ENCODE measurements at regions not wholly inside any gene's neighbourhood (a gene's known extent, or its start where the extent isn't known, plus 50 kb on each side); places are given as distances from the start of the nearest gene placed in this dataset.
A peak's percentile ranks its signal among the peaks of the same experiment; 100 is the strongest.

DNA sequence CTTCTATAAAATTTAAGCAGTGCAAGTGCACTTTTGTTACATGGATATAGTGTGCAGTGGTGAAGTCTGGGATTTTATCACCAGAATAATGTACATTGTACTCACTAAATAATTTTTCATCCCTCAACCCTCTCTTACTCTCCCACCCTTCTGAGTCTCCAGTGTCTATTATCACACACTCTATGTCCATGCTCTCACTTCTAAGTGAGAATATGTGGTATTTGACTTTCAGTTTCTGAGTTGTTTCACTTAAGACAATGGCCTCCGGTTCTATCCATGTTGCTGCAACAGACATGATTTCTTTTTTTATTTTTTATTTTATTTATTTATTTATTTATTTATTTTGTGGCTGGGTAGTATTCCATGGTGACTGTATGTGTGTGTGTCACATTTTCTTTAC, 855.9 kb upstream of the PHF14 start:
- ChIA-PET POLR2A (no interaction called here), CTCF (no interaction called here)
- no peak for DNase-seq (ENCODE audit: low spot score)
- ATAC-seq, result no peak
- no peaks in the 10 kb centered on the region for H3K27me3 Mint-ChIP-seq (ENCODE audit: low read depth)
- no peak overlapping the region for H3K27ac Mint-ChIP-seq
- H3K9me3 Mint-ChIP-seq, result no peaks in the 10 kb centered on the region
- no peaks in the 10 kb centered on the region for H3K36me3 Mint-ChIP-seq
- H3K4me3 Mint-ChIP-seq, result no peak overlapping the region
- H3K4me1 Mint-ChIP-seq, result peaks cover 24% of the 10 kb centered on the region
- no peak for TF ChIP-seq NFATC4 (CRISPR knock-in tag; IDR thresholded peaks at IDR 0.05)
- TF ChIP-seq, protein P1, sequence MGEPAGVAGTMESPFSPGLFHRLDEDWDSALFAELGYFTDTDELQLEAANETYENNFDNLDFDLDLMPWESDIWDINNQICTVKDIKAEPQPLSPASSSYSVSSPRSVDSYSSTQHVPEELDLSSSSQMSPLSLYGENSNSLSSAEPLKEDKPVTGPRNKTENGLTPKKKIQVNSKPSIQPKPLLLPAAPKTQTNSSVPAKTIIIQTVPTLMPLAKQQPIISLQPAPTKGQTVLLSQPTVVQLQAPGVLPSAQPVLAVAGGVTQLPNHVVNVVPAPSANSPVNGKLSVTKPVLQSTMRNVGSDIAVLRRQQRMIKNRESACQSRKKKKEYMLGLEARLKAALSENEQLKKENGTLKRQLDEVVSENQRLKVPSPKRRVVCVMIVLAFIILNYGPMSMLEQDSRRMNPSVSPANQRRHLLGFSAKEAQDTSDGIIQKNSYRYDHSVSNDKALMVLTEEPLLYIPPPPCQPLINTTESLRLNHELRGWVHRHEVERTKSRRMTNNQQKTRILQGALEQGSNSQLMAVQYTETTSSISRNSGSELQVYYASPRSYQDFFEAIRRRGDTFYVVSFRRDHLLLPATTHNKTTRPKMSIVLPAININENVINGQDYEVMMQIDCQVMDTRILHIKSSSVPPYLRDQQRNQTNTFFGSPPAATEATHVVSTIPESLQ (CRISPR knock-in tag; IDR thresholded peaks at IDR 0.05), result no peak
- TF ChIP-seq, protein P2, sequence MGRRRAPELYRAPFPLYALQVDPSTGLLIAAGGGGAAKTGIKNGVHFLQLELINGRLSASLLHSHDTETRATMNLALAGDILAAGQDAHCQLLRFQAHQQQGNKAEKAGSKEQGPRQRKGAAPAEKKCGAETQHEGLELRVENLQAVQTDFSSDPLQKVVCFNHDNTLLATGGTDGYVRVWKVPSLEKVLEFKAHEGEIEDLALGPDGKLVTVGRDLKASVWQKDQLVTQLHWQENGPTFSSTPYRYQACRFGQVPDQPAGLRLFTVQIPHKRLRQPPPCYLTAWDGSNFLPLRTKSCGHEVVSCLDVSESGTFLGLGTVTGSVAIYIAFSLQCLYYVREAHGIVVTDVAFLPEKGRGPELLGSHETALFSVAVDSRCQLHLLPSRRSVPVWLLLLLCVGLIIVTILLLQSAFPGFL (CRISPR knock-in tag; IDR thresholded peaks at IDR 0.05; ENCODE audit: borderline replicate concordance), result no peak
- TF ChIP-seq, protein P3, sequence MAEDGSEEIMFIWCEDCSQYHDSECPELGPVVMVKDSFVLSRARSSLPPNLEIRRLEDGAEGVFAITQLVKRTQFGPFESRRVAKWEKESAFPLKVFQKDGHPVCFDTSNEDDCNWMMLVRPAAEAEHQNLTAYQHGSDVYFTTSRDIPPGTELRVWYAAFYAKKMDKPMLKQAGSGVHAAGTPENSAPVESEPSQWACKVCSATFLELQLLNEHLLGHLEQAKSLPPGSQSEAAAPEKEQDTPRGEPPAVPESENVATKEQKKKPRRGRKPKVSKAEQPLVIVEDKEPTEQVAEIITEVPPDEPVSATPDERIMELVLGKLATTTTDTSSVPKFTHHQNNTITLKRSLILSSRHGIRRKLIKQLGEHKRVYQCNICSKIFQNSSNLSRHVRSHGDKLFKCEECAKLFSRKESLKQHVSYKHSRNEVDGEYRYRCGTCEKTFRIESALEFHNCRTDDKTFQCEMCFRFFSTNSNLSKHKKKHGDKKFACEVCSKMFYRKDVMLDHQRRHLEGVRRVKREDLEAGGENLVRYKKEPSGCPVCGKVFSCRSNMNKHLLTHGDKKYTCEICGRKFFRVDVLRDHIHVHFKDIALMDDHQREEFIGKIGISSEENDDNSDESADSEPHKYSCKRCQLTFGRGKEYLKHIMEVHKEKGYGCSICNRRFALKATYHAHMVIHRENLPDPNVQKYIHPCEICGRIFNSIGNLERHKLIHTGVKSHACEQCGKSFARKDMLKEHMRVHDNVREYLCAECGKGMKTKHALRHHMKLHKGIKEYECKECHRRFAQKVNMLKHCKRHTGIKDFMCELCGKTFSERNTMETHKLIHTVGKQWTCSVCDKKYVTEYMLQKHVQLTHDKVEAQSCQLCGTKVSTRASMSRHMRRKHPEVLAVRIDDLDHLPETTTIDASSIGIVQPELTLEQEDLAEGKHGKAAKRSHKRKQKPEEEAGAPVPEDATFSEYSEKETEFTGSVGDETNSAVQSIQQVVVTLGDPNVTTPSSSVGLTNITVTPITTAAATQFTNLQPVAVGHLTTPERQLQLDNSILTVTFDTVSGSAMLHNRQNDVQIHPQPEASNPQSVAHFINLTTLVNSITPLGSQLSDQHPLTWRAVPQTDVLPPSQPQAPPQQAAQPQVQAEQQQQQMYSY (CRISPR knock-in tag; IDR thresholded peaks at IDR 0.05), result no peak
- TF ChIP-seq, protein P4, sequence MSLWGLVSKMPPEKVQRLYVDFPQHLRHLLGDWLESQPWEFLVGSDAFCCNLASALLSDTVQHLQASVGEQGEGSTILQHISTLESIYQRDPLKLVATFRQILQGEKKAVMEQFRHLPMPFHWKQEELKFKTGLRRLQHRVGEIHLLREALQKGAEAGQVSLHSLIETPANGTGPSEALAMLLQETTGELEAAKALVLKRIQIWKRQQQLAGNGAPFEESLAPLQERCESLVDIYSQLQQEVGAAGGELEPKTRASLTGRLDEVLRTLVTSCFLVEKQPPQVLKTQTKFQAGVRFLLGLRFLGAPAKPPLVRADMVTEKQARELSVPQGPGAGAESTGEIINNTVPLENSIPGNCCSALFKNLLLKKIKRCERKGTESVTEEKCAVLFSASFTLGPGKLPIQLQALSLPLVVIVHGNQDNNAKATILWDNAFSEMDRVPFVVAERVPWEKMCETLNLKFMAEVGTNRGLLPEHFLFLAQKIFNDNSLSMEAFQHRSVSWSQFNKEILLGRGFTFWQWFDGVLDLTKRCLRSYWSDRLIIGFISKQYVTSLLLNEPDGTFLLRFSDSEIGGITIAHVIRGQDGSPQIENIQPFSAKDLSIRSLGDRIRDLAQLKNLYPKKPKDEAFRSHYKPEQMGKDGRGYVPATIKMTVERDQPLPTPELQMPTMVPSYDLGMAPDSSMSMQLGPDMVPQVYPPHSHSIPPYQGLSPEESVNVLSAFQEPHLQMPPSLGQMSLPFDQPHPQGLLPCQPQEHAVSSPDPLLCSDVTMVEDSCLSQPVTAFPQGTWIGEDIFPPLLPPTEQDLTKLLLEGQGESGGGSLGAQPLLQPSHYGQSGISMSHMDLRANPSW (CRISPR knock-in tag; conservative IDR thresholded peaks at IDR 0.05; ENCODE audit: low read depth), result no peak
- TF ChIP-seq ZNF263 (CRISPR knock-in tag; IDR thresholded peaks at IDR 0.05; ENCODE audit: low read depth), result no peak
- no peak for TF ChIP-seq ZNF138 (CRISPR knock-in tag; conservative IDR thresholded peaks at IDR 0.05)
- TF ChIP-seq, protein P5, sequence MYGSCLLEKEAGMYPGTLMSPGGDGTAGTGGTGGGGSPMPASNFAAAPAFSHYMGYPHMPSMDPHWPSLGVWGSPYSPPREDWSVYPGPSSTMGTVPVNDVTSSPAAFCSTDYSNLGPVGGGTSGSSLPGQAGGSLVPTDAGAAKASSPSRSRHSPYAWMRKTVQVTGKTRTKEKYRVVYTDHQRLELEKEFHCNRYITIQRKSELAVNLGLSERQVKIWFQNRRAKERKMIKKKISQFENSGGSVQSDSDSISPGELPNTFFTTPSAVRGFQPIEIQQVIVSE (CRISPR knock-in tag; IDR thresholded peaks at IDR 0.05; ENCODE audit: borderline replicate concordance), result no peak
- no peak for TF ChIP-seq HMGA2 (CRISPR knock-in tag; IDR thresholded peaks at IDR 0.05)

DNA sequence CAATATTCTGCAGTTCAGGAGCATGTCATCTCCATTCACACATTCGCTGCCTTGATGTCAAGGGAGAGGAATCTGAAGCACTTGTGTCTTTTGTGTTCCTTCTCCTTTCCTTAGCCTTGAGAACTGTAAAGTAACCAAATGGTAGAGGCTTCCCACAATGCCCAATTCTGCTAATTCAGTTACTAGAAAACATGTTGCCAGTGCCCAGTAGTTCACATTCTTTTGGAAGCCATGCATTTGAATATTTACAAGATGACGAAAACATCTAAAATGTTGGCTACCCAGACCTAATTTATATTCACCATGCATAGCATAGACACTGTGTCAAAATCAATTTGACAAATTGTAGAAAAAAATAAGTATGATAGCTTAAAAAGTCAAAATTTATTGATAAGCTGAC, 852.7 kb upstream of the PHF14 start:
- peaks cover 31% of the 10 kb centered on the region for H3K4me1 Mint-ChIP-seq
- CTCF ChIA-PET, result no interaction called here

More for the DNA sequence above, 852.7 kb upstream of the PHF14 start:
- ATAC-seq, result peak; percentile 51
- Mint-ChIP-seq H3K4me3 (no peak overlapping the region), H3K27ac (no peak overlapping the region), H3K36me3 (no peaks in the 10 kb centered on the region), H3K27me3 (ENCODE audit: low read depth) (no peaks in the 10 kb centered on the region), H3K9me3 (no peaks in the 10 kb centered on the region)
- POLR2A ChIA-PET, result no interaction called here
- TF ChIP-seq ZNF263 (CRISPR knock-in tag; IDR thresholded peaks at IDR 0.05; ENCODE audit: low read depth) (no peak), ZNF138 (CRISPR knock-in tag; conservative IDR thresholded peaks at IDR 0.05) (no peak), ZNF396 (CRISPR knock-in tag; IDR thresholded peaks at IDR 0.05; ENCODE audit: borderline replicate concordance) (no peak), GTF2I (CRISPR knock-in tag; conservative IDR thresholded peaks at IDR 0.05) (no peak), ZBTB21 (CRISPR knock-in tag; IDR thresholded peaks at IDR 0.05; ENCODE audit: borderline replicate concordance) (no peak), NFE2L1 (CRISPR knock-in tag; IDR thresholded peaks at IDR 0.05) (no peak)
- TF ChIP-seq, protein P6, sequence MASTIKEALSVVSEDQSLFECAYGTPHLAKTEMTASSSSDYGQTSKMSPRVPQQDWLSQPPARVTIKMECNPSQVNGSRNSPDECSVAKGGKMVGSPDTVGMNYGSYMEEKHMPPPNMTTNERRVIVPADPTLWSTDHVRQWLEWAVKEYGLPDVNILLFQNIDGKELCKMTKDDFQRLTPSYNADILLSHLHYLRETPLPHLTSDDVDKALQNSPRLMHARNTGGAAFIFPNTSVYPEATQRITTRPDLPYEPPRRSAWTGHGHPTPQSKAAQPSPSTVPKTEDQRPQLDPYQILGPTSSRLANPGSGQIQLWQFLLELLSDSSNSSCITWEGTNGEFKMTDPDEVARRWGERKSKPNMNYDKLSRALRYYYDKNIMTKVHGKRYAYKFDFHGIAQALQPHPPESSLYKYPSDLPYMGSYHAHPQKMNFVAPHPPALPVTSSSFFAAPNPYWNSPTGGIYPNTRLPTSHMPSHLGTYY (CRISPR knock-in tag; IDR thresholded peaks at IDR 0.05), result no peak
- TF ChIP-seq, protein P7, sequence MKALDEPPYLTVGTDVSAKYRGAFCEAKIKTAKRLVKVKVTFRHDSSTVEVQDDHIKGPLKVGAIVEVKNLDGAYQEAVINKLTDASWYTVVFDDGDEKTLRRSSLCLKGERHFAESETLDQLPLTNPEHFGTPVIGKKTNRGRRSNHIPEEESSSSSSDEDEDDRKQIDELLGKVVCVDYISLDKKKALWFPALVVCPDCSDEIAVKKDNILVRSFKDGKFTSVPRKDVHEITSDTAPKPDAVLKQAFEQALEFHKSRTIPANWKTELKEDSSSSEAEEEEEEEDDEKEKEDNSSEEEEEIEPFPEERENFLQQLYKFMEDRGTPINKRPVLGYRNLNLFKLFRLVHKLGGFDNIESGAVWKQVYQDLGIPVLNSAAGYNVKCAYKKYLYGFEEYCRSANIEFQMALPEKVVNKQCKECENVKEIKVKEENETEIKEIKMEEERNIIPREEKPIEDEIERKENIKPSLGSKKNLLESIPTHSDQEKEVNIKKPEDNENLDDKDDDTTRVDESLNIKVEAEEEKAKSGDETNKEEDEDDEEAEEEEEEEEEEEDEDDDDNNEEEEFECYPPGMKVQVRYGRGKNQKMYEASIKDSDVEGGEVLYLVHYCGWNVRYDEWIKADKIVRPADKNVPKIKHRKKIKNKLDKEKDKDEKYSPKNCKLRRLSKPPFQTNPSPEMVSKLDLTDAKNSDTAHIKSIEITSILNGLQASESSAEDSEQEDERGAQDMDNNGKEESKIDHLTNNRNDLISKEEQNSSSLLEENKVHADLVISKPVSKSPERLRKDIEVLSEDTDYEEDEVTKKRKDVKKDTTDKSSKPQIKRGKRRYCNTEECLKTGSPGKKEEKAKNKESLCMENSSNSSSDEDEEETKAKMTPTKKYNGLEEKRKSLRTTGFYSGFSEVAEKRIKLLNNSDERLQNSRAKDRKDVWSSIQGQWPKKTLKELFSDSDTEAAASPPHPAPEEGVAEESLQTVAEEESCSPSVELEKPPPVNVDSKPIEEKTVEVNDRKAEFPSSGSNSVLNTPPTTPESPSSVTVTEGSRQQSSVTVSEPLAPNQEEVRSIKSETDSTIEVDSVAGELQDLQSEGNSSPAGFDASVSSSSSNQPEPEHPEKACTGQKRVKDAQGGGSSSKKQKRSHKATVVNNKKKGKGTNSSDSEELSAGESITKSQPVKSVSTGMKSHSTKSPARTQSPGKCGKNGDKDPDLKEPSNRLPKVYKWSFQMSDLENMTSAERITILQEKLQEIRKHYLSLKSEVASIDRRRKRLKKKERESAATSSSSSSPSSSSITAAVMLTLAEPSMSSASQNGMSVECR (CRISPR knock-in tag; IDR thresholded peaks at IDR 0.05; ENCODE audit: borderline replicate concordance), result no peak
- no peak for DNase-seq (ENCODE audit: low spot score)

Measured in WTC11 (cell line).